ENCODE measurements at regions not wholly inside any gene's neighbourhood (a gene's known extent, or its start where the extent isn't known, plus 50 kb on each side); places are given as distances from the start of the nearest gene placed in this dataset.

- TF ChIP-seq ZNF462 (CRISPR knock-in tag; IDR thresholded peaks at IDR 0.05), result no peak
- no peak for TF ChIP-seq NANOG (IDR thresholded peaks at IDR 0.05; ENCODE audit: borderline replicate concordance)
- TF ChIP-seq CTCF (conservative IDR thresholded peaks at IDR 0.05; ENCODE audit: low read depth in 2 of 2), result no peak
- no peak for TF ChIP-seq ETS1 (IDR thresholded peaks at IDR 0.05)
Observed at GRCh38 chr7:116400522-116400921, 99.0 kb upstream of the CAV2 start (continued).

GRCh38 chr7:116401711-116402110 lies 97.8 kb upstream of the CAV2 start:
- Histone ChIP-seq H2AFZ (no peak overlapping the region), H3K4me2 (no peak overlapping the region), H3K27me3 (ENCODE audit: insufficient read depth) (no peaks in the 10 kb centered on the region), H3K4me1 (ENCODE audit: insufficient read depth) (0 out of 2 replicates have a peak, but pooled peaks cover 6% of the 10 kb centered on the region), H3K9me2 (ENCODE audit: insufficient read depth) (peaks cover 4% of the 10 kb centered on the region; the same call in 1 of the 2 replicates), H3K79me2 (replicated peaks; ENCODE audit: insufficient read depth) (no peaks in the 10 kb centered on the region), H3K36me3 (ENCODE audit: insufficient read depth) (no peaks in the 10 kb centered on the region), H4K20me1 (replicated peaks; ENCODE audit: insufficient read depth) (no peaks in the 10 kb centered on the region), H3F3A (replicated peaks; ENCODE audit: low read depth) (no peaks in the 10 kb centered on the region), H3K4me3 (no peak overlapping the region), H3K27ac (ENCODE audit: low read depth) (no peak overlapping the region)
- Mint-ChIP-seq H3K36me3 (ENCODE audit: low read depth) (no peaks in the 10 kb centered on the region), H3K4me1 (peaks cover 8% of the 10 kb centered on the region; the same call in 2 of the 3 replicates), H3K9me3 (peaks cover 9% of the 10 kb centered on the region; the same call in 1 of the 3 replicates), H3K4me3 (no peak overlapping the region), H3K27me3 (ENCODE audit: insufficient read depth, low read depth, poor library complexity) (peaks cover 3% of the 10 kb centered on the region), H3K27ac (no peak overlapping the region)
- ATAC-seq (no peak), DNase-seq (ENCODE audit: low spot score) (no peak)
- no peak for TF ChIP-seq STAT1 (IDR thresholded peaks at IDR 0.05; ENCODE audit: unreplicated experiment)
- no peak for TF ChIP-seq POLR2AphosphoS5 (IDR thresholded peaks at IDR 0.05; ENCODE audit: low read depth)
- no peak for TF ChIP-seq CREB1 (CRISPR knock-in tag; IDR thresholded peaks at IDR 0.05; ENCODE audit: low read depth)
- no peak for TF ChIP-seq ZNF331 (CRISPR knock-in tag; IDR thresholded peaks at IDR 0.05; ENCODE audit: low read depth)
- no peak for TF ChIP-seq EZH2phosphoT487 (IDR thresholded peaks at IDR 0.05; ENCODE audit: unreplicated experiment)
- no peak for TF ChIP-seq ETS1 (IDR thresholded peaks at IDR 0.05)
- no peak for TF ChIP-seq REST (IDR thresholded peaks at IDR 0.05; ENCODE audit: unreplicated experiment)
- no peak for TF ChIP-seq JUNB (IDR thresholded peaks at IDR 0.05; ENCODE audit: unreplicated experiment)
- no peak for TF ChIP-seq EZH2 (IDR thresholded peaks at IDR 0.05; ENCODE audit: low read depth, unreplicated experiment)
- no peak for TF ChIP-seq NANOG (IDR thresholded peaks at IDR 0.05; ENCODE audit: borderline replicate concordance)

Measured in GM23338 (cell line).